ENCODE measurements at regions not wholly inside any gene's neighbourhood (a gene's known extent, or its start where the extent isn't known, plus 50 kb on each side); places are given as distances from the start of the nearest gene placed in this dataset.

DNA sequence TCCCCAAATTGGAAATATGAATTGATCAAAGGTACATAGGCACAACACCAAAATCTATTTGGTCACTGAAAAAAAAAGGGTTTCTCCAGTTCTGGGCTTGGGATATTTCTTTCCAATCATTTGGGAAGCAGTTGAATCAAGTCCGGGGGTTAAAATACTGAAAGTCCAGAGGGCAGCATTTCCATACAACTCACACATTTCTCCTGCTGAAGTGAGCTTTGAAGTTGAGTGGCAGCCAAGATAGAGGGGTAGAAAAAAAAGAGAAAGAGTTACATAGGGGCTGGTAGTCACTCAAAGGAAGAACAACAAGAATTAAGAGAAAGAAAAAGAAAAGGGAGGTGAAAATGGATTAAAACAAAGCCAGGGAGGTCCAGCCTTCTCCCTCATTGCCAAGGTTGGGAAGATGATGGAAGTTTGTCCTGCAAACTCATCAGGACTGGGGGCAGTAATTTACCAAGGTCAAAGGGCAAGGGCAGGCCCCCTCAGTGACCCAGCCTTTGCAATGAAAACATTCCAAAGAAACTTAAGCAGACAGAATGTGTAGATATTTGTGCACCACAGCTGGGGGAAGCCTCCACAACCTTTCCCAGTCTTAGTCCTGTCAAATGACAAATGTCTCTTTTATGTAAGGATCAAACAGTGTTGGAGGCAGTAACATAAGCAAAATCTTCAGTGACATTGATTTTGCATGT is 525.3 kb upstream of the JARID2 start:
- Histone ChIP-seq H3K27me3 (ENCODE audit: insufficient read depth in 3 of 3, low read length in 2 of 3) (no peaks in the 10 kb centered on the region), H3K36me3 (ENCODE audit: insufficient read depth in 1 of 2, low read depth in 1 of 2) (no peaks in the 10 kb centered on the region), H3K9me3 (no peaks in the 10 kb centered on the region), H3K4me3 (no peak overlapping the region), H3K27ac (no peak overlapping the region), H3K4me1 (no peaks in the 10 kb centered on the region)
- ATAC-seq (no peak), DNase-seq (no peak)
- 58 to 71% (median 59%) methylated on average over 1 of the region's 1 CpG for WGBS, 3 donors
- TF ChIP-seq, protein P1, sequence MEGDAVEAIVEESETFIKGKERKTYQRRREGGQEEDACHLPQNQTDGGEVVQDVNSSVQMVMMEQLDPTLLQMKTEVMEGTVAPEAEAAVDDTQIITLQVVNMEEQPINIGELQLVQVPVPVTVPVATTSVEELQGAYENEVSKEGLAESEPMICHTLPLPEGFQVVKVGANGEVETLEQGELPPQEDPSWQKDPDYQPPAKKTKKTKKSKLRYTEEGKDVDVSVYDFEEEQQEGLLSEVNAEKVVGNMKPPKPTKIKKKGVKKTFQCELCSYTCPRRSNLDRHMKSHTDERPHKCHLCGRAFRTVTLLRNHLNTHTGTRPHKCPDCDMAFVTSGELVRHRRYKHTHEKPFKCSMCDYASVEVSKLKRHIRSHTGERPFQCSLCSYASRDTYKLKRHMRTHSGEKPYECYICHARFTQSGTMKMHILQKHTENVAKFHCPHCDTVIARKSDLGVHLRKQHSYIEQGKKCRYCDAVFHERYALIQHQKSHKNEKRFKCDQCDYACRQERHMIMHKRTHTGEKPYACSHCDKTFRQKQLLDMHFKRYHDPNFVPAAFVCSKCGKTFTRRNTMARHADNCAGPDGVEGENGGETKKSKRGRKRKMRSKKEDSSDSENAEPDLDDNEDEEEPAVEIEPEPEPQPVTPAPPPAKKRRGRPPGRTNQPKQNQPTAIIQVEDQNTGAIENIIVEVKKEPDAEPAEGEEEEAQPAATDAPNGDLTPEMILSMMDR (IDR thresholded peaks at IDR 0.05), result no peak
- intact Hi-C loops (cut with DNase I), result no loop called here

DNA sequence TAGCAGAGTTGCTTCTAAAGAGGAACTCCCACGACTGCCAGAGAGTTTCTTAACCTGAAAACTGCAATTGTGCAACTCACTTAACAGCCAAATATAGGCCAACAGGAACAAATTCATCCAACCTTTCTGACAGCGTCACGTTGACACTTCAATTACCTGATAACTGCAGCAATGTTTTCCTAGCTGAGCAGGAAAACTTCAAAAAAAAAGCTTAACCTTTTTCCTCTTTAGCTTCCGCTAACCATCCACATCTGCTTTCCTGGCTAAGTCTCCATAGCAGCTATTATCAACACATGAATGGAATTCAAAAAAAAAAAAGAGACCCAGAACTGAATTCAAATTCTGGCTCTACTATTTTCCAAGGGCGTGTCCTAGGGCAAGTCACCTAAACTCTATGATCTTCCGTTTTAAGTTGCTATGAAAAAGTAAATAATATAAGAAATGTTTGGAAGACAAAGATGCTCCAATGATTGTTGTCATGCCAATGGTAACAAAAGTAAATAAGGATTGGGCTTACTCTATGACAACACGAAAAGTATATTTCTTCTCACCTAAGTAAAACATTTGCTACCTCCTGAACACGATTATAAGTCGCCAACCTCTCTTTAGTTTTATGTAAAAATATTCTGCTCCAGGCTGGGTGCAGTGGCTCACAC is 524.6 kb upstream of the JARID2 start:
- DNase-seq (no peak), ATAC-seq (peak in 1 of 4 donors; percentile 61)
- H3K9me3 ChIP-seq, result no peaks in the 10 kb centered on the region
- no peak overlapping the region for H3K4me3 ChIP-seq
- intact Hi-C loops (cut with DNase I), result no loop called here
- no peaks in the 10 kb centered on the region for H3K36me3 ChIP-seq (ENCODE audit: insufficient read depth in 1 of 2, low read depth in 1 of 2)
- TF ChIP-seq, protein P1 (IDR thresholded peaks at IDR 0.05), result no peak
- H3K4me1 ChIP-seq, result no peaks in the 10 kb centered on the region
- no peaks in the 10 kb centered on the region for H3K27me3 ChIP-seq (ENCODE audit: insufficient read depth in 3 of 3, low read length in 2 of 3)
- 55 to 60% (median 55%) methylated on average over 9 of the region's 9 CpGs for WGBS, 3 donors
- no peak overlapping the region for H3K27ac ChIP-seq

DNA sequence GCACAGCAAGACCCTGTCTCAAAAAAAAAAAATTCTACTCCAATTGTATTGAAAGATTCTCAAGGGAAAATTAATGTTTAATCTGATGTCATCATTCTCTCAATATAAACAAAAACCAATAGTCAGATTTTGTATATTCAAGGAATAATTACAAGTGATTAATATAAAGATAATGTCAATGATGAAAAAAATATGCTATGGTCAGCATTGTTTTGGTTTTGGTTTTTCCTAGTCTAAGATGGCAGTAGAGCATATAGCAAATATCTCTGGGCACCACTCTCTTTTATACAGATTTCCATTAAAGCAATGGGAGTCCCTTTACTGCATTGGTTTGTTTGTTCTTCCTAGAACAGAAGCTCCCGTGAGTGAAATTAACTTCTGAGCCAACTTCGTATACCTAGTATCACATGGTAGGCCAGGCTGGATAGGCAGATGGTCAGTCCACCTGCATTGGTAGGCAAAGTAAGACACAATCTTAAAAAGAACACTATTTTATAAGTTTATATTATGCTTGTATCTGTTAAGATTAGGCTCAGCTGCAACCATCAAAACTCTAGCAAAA is 523.8 kb upstream of the JARID2 start:
- no peaks in the 10 kb centered on the region for H3K9me3 ChIP-seq
- H3K4me1 ChIP-seq, result no peaks in the 10 kb centered on the region
- TF ChIP-seq, protein P1 (IDR thresholded peaks at IDR 0.05), result no peak
- H3K27ac ChIP-seq, result no peak overlapping the region
- no peaks in the 10 kb centered on the region for H3K36me3 ChIP-seq (ENCODE audit: insufficient read depth in 1 of 2, low read depth in 1 of 2)
- WGBS, 3 donors, result 82 to 92% (median 88%) methylated on average over 2 of the region's 2 CpGs
- no peak overlapping the region for H3K4me3 ChIP-seq
- H3K27me3 ChIP-seq (ENCODE audit: insufficient read depth in 3 of 3, low read length in 2 of 3), result no peaks in the 10 kb centered on the region
- DNase-seq (no peak), ATAC-seq (no peak)
- intact Hi-C loops (cut with DNase I), result no loop called here

DNA sequence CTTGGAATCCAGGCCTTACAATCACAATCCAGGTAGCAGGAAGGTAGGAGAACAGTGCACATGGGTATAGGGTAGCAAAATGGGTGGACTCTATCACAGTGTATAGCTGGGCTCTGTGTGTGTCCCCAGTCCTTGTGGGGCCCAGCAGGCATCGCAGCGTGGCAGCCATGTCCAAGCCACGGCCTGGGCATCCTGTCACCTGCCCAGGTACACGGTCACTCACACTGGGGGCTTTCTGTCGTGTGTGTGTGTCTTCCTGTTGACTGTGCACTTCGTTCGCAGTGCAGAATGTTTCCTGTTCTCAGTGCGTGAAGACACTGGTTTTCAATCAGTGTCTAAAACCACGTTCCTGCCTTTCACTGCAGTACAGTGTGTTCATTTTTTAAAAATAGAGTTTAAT is 523.2 kb upstream of the JARID2 start:
- no peaks in the 10 kb centered on the region for H3K4me1 ChIP-seq
- WGBS, 3 donors, result 80 to 90% (median 90%) methylated on average over 9 of the region's 9 CpGs
- no peak for ATAC-seq
- TF ChIP-seq, protein P1 (IDR thresholded peaks at IDR 0.05), result no peak
- H3K27me3 ChIP-seq (ENCODE audit: insufficient read depth in 3 of 3, low read length in 2 of 3), result no peaks in the 10 kb centered on the region
- no peaks in the 10 kb centered on the region for H3K9me3 ChIP-seq
- H3K27ac ChIP-seq, result no peak overlapping the region
- H3K4me3 ChIP-seq, result no peak overlapping the region
- DNase-seq, result no peak
- intact Hi-C loops (cut with DNase I), result no loop called here
- no peaks in the 10 kb centered on the region for H3K36me3 ChIP-seq (ENCODE audit: insufficient read depth in 1 of 2, low read depth in 1 of 2)
